ENCODE measurements at regions not wholly inside any gene's neighbourhood (a gene's known extent, or its start where the extent isn't known, plus 50 kb on each side); places are given as distances from the start of the nearest gene placed in this dataset.

DNA sequence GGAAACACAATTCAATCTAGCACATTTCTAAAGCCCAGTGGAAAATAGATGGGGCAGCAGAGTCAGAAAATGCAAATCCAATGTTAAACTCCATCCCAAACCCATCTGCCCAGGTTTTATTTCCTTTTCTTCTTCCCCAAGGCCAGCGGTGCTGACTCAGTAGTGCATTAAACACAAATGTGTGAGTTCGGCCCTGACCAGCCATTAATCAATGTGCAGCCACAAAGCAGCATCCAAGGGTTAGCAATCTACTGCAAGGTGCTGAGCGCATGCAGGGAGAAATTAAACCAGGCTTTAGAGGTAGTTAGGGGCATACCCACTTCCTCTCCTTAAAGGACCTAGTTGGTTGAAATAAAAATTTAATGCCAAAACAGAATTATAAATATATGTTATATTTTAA is 583.3 kb upstream of the PPP2R3A start:
- TF ChIP-seq, protein P1, sequence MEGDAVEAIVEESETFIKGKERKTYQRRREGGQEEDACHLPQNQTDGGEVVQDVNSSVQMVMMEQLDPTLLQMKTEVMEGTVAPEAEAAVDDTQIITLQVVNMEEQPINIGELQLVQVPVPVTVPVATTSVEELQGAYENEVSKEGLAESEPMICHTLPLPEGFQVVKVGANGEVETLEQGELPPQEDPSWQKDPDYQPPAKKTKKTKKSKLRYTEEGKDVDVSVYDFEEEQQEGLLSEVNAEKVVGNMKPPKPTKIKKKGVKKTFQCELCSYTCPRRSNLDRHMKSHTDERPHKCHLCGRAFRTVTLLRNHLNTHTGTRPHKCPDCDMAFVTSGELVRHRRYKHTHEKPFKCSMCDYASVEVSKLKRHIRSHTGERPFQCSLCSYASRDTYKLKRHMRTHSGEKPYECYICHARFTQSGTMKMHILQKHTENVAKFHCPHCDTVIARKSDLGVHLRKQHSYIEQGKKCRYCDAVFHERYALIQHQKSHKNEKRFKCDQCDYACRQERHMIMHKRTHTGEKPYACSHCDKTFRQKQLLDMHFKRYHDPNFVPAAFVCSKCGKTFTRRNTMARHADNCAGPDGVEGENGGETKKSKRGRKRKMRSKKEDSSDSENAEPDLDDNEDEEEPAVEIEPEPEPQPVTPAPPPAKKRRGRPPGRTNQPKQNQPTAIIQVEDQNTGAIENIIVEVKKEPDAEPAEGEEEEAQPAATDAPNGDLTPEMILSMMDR (IDR thresholded peaks at IDR 0.05 in 8 of 11, conservative IDR thresholded peaks at IDR 0.05 in 3 of 11) = no peak
- no peak for TF ChIP-seq POLR2AphosphoS5 (IDR thresholded peaks at IDR 0.05)

Measured in spleen (tissue), 7 donors.